ENCODE measurements at regions not wholly inside any gene's neighbourhood (a gene's known extent, or its start where the extent isn't known, plus 50 kb on each side); places are given as distances from the start of the nearest gene placed in this dataset.

GRCh38 chr11:87466223-87466622, 428.5 kb downstream of the TMEM135 start:
- TF ChIP-seq, protein P1, sequence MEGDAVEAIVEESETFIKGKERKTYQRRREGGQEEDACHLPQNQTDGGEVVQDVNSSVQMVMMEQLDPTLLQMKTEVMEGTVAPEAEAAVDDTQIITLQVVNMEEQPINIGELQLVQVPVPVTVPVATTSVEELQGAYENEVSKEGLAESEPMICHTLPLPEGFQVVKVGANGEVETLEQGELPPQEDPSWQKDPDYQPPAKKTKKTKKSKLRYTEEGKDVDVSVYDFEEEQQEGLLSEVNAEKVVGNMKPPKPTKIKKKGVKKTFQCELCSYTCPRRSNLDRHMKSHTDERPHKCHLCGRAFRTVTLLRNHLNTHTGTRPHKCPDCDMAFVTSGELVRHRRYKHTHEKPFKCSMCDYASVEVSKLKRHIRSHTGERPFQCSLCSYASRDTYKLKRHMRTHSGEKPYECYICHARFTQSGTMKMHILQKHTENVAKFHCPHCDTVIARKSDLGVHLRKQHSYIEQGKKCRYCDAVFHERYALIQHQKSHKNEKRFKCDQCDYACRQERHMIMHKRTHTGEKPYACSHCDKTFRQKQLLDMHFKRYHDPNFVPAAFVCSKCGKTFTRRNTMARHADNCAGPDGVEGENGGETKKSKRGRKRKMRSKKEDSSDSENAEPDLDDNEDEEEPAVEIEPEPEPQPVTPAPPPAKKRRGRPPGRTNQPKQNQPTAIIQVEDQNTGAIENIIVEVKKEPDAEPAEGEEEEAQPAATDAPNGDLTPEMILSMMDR (IDR thresholded peaks at IDR 0.05; ENCODE audit: low read length) = no peak
- TF ChIP-seq EZH2phosphoT487 (IDR thresholded peaks at IDR 0.05; ENCODE audit: low read length) = no peak

Data from MM.1S (cell line).